ENCODE measurements at regions not wholly inside any gene's neighbourhood (a gene's known extent, or its start where the extent isn't known, plus 50 kb on each side); places are given as distances from the start of the nearest gene placed in this dataset.

DNA sequence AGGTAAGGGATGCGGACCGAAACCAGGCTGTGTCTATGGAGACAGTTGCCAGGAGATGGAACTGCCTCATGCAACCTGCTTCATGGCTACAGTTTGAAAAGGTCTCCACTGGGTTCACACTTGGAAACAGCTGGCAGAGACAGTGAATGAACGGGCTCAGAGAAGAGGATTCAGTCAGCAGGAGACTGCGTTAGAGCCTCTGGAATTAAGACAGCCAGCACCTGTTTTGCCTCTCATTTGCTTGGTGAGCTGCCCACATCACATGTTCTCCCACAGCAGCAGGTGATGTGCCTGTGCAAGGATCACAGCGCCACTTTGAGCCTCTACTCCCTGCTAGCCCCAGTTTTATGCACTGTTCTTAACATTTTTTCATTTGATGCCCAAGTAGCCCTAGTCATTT is 321.0 kb downstream of the PLPP3 start:
- Histone ChIP-seq H3K27me3 (ENCODE audit: low read depth, low read length) (no peaks in the 10 kb centered on the region), H3K36me3 (replicated peaks; ENCODE audit: low read depth, low read length) (no peaks in the 10 kb centered on the region), H3K9me3 (ENCODE audit: insufficient read depth, low read length) (no peaks in the 10 kb centered on the region), H3K4me1 (ENCODE audit: low read length) (no peaks in the 10 kb centered on the region), H3K4me3 (ENCODE audit: low read length) (no peak overlapping the region), H2AFZ (ENCODE audit: low read depth, low read length) (no peak overlapping the region), H4K20me1 (ENCODE audit: insufficient read depth, low read length) (no peaks in the 10 kb centered on the region), H3K4me2 (ENCODE audit: low read length) (no peak overlapping the region), H3K27ac (ENCODE audit: low read length) (no peak overlapping the region), H3K79me2 (ENCODE audit: low read length) (no peaks in the 10 kb centered on the region), H3K9ac (ENCODE audit: low read length) (no peak overlapping the region)
- TF ChIP-seq EZH2phosphoT487 (IDR thresholded peaks at IDR 0.05; ENCODE audit: low read depth) = no peak
- TF ChIP-seq, protein P1, sequence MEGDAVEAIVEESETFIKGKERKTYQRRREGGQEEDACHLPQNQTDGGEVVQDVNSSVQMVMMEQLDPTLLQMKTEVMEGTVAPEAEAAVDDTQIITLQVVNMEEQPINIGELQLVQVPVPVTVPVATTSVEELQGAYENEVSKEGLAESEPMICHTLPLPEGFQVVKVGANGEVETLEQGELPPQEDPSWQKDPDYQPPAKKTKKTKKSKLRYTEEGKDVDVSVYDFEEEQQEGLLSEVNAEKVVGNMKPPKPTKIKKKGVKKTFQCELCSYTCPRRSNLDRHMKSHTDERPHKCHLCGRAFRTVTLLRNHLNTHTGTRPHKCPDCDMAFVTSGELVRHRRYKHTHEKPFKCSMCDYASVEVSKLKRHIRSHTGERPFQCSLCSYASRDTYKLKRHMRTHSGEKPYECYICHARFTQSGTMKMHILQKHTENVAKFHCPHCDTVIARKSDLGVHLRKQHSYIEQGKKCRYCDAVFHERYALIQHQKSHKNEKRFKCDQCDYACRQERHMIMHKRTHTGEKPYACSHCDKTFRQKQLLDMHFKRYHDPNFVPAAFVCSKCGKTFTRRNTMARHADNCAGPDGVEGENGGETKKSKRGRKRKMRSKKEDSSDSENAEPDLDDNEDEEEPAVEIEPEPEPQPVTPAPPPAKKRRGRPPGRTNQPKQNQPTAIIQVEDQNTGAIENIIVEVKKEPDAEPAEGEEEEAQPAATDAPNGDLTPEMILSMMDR (IDR thresholded peaks at IDR 0.05; ENCODE audit: low read depth, low read length) = no peak

DNA sequence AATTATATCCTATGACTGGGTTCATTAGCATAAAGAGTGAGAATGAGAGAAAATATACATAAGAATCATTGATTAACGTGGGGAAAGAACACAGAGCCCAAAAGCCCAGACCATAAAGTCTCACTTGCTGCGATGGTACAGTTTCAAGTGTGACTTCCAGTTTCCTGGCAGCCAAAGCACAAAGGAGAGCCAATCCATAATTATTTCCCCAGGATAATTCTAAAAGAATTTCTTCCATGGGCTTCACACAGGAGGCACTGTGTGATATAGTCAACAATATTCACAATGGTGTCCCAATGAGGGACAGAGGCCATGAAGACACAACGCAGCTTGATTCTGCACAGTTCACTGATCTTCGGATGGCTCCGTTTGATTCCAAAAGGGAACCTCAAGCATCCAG is 321.6 kb downstream of the PLPP3 start:
- no peaks in the 10 kb centered on the region for H4K20me1 ChIP-seq (ENCODE audit: insufficient read depth, low read length)
- no peaks in the 10 kb centered on the region for H3K4me1 ChIP-seq (ENCODE audit: low read length)
- no peak for TF ChIP-seq EZH2phosphoT487 (IDR thresholded peaks at IDR 0.05; ENCODE audit: low read depth)
- TF ChIP-seq, protein P1 (IDR thresholded peaks at IDR 0.05; ENCODE audit: low read depth, low read length) = no peak
- H3K9ac ChIP-seq (ENCODE audit: low read length) = no peak overlapping the region
- no peak overlapping the region for H3K4me2 ChIP-seq (ENCODE audit: low read length)
- no peaks in the 10 kb centered on the region for H3K9me3 ChIP-seq (ENCODE audit: insufficient read depth, low read length)
- H3K27ac ChIP-seq (ENCODE audit: low read length) = no peak overlapping the region
- H3K79me2 ChIP-seq (ENCODE audit: low read length) = no peaks in the 10 kb centered on the region
- H3K36me3 ChIP-seq (replicated peaks; ENCODE audit: low read depth, low read length) = no peaks in the 10 kb centered on the region
- no peaks in the 10 kb centered on the region for H3K27me3 ChIP-seq (ENCODE audit: low read depth, low read length)
- H2AFZ ChIP-seq (ENCODE audit: low read depth, low read length) = no peak overlapping the region
- no peak overlapping the region for H3K4me3 ChIP-seq (ENCODE audit: low read length)

DNA sequence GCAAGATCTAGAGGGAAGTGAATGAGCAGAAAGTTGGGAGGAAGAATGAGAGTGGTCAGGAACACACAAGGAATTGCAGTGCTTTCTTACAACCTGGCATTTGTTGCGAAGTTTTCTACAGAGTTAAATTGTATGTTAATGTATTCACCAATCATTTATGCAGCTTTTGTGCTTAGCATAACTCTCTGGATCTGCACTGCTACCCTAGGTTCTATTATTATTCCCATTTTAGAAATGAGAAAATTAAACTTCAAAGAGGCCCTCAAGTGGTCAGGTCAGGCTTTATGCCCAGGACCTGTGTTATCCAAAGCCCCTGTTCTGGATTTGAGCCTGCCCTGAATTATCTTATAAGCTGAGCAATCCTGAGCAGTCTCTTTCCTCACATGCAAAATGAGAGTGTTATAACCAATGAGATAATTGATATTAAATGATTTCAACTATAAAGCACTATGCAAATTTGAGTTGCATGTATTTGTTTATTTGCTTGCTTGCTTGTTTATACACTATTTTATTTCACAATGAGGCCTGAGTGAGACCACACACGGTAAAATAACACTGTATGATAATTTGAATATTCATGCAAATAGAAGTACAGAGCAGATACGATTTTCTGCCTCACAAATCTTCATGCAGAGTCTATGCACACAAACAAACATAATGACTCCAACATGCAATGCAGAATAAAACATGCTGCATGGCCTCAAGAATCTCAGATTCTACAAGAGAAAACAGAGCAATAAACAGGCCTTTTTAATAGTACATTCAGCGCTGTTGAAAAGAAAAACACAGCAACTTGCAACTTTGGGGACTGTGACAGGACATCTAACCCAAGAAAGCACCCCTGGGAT is 323.0 kb downstream of the PLPP3 start:
- no peak for TF ChIP-seq EZH2phosphoT487 (IDR thresholded peaks at IDR 0.05; ENCODE audit: low read depth)
- TF ChIP-seq, protein P1 (IDR thresholded peaks at IDR 0.05; ENCODE audit: low read depth, low read length) = no peak
- no peak overlapping the region for H3K4me3 ChIP-seq (ENCODE audit: low read length)
- no peak overlapping the region for H2AFZ ChIP-seq (ENCODE audit: low read depth, low read length)
- no peaks in the 10 kb centered on the region for H3K9me3 ChIP-seq (ENCODE audit: insufficient read depth, low read length)
- H3K9ac ChIP-seq (ENCODE audit: low read length) = no peak overlapping the region
- no peaks in the 10 kb centered on the region for H3K79me2 ChIP-seq (ENCODE audit: low read length)
- no peaks in the 10 kb centered on the region for H3K36me3 ChIP-seq (replicated peaks; ENCODE audit: low read depth, low read length)
- H4K20me1 ChIP-seq (ENCODE audit: insufficient read depth, low read length) = no peaks in the 10 kb centered on the region
- no peak overlapping the region for H3K4me2 ChIP-seq (ENCODE audit: low read length)
- no peak overlapping the region for H3K27ac ChIP-seq (ENCODE audit: low read length)
- no peaks in the 10 kb centered on the region for H3K27me3 ChIP-seq (ENCODE audit: low read depth, low read length)
- no peaks in the 10 kb centered on the region for H3K4me1 ChIP-seq (ENCODE audit: low read length)

DNA sequence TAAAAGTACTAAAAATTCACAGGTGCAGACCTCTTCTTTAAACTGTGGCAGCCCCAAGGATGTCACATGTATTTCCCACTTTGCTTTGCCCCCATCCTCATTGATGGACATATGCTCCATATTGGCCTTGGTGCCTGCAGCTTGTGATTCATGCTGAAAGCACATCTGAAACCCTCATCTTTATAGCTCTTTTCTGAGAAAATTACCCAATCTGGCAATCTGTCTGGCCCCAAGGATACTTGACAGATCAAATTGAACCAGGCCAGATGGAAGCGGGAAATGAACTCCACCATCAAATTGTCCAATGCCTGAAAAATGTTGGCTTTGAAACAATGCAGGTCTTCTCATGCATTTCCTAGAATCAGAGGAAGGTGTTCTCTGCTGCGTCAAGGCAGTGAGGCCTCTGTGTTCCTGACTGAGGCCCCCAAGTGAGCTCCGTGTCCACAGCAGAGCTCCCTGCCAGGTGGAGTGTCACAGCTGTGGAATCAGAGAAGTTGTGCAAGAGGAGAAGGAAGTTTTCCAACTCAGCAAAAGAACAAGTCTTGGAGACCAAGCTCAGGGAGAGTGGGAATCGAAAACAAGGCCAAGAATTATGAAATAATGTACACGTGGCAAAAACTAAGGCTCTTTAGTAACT is 323.7 kb downstream of the PLPP3 start:
- Histone ChIP-seq H3K4me1 (ENCODE audit: low read length) (no peaks in the 10 kb centered on the region), H3K4me3 (ENCODE audit: low read length) (no peak overlapping the region), H3K9me3 (ENCODE audit: insufficient read depth, low read length) (no peaks in the 10 kb centered on the region), H3K4me2 (ENCODE audit: low read length) (no peak overlapping the region), H3K27ac (ENCODE audit: low read length) (no peak overlapping the region), H3K36me3 (replicated peaks; ENCODE audit: low read depth, low read length) (no peaks in the 10 kb centered on the region), H3K27me3 (ENCODE audit: low read depth, low read length) (no peaks in the 10 kb centered on the region), H4K20me1 (ENCODE audit: insufficient read depth, low read length) (no peaks in the 10 kb centered on the region), H3K79me2 (ENCODE audit: low read length) (no peaks in the 10 kb centered on the region), H3K9ac (ENCODE audit: low read length) (no peak overlapping the region), H2AFZ (ENCODE audit: low read depth, low read length) (no peak overlapping the region)
- TF ChIP-seq, protein P1 (IDR thresholded peaks at IDR 0.05; ENCODE audit: low read depth, low read length) = no peak
- TF ChIP-seq EZH2phosphoT487 (IDR thresholded peaks at IDR 0.05; ENCODE audit: low read depth) = no peak

Data from OCI-LY3 (cell line).